ENCODE measurements at regions not wholly inside any gene's neighbourhood (a gene's known extent, or its start where the extent isn't known, plus 50 kb on each side); places are given as distances from the start of the nearest gene placed in this dataset.

DNA sequence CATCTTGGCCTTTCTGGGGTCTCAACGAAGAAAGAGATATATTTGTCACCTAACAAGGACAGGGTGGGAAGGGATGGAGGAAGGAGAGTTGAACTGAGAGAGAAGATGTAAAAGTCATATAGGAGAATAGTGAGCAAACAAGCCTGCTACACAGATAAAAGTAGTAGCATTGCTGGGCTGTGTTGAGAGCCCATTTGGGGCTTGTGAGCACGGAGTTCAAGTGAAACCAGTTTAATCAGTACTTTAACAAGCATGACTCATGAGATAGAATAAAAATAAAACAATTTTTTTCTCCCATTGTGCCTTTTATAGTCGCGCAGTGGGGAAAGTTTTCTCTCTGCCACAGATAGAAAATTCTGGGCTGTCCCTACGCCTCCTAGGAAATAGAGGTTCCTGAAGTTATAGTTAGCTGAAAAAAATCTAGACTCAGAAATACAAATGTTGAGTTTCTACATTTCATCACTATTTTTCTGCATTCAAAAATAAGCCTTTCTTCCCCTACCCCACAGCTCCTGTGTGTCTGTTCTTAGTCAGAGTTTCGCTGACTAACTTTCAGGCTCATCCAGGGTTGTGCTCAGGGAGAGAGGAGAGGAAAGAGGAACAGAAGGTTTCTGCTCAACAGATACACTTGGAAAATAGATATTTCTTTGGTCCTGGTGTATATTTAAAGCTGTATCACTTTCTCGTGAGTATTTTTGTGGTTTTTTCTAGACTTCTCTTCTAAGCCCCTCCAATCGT, 395.8 kb upstream of the ADAMTSL1 start:
- DNase-seq: no peak

DNA sequence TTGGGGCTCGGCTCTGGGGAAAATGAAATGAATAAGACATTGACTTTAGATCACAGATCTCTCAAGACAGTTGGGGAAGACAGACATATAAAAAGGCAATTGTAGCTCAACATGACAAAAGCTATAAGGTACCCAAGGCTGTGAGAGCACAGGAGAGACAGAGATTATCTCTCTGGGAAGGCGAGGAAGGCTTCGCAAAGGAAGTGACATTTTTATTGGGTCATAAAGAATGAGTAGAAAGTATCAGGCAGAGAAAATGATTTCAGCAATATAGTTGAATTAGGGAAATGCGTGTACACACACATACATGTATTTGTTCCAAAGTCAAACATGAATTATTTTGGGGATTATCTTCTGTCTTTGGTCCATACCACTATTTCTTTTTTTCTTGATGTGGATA, 381.8 kb upstream of the ADAMTSL1 start:
- no peak for DNase-seq

GRCh38 chr9:18106006-18106560, 367.9 kb upstream of the ADAMTSL1 start:
- no peak for DNase-seq

GRCh38 chr9:18109675-18110074, 364.3 kb upstream of the ADAMTSL1 start:
- no peak for DNase-seq

- no peak for DNase-seq
Observed at GRCh38 chr9:18111146-18111545, 362.8 kb upstream of the ADAMTSL1 start.

DNA sequence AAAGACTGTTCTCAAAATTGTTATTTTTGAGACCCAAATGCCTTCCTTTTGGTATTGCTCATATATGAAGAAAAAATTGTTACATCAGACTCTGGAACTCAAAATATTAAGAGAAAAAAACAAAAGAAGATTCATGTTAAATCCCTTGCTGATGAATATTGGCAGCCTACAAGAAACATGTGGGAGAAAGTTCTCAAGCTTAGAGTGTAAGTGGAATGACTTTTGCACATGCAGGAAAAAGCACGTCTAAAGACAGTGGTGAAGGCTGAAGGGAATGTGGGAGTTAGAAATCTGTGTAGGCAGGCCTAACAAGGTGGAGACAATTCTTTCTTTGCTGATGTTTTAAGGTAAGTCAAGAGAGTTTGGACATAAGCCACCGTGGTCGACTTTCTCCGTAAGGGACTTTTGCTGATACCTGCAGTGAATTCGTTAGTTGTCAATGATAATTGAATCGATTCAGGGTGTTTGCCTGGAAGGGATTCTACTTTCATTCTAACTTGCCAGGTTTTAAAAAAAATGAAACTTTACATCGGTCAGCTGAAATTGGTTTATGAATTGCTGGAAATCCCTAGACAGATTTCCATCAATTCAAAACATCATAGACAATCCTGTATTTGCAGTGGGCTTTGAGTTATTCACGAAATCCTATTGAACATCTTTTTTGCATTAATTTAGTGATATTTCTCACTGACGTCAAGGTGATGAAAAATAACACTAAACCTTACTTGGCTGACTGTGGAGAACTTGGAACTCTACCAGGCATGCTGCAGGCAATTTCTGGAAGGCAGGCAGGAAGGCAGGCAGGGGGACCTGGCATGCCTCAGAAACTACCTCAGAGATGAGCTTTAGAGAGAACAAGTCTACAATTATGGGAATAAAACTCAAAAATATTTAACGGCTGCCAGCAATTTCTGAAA, 359.1 kb upstream of the ADAMTSL1 start:
- no peak for DNase-seq

- DNase-seq: no peak
Observed at GRCh38 chr9:18118268-18118667, 355.7 kb upstream of the ADAMTSL1 start.

GRCh38 chr9:18122171-18122570, 351.8 kb upstream of the ADAMTSL1 start:
- DNase-seq: no peak

DNA sequence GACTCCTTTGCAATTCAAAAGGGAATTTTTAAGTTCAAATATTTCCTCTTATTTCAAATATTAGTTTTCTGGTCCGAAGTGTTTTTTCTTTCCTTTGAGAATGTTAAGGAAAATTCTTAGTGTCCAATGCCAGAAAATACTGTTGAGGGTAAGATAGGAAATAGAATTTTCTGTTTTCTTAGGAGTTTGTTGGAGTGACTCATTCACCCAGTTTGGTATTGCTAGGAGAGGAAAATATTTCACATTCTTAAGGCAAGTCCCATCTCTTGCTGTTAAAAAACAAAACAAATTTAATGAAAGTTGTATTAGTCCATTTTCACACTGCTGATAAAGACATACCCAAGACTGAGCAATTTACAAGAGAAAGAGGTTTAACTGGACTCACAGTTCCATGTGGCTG, 349.2 kb upstream of the ADAMTSL1 start:
- DNase-seq: no peak

DNA sequence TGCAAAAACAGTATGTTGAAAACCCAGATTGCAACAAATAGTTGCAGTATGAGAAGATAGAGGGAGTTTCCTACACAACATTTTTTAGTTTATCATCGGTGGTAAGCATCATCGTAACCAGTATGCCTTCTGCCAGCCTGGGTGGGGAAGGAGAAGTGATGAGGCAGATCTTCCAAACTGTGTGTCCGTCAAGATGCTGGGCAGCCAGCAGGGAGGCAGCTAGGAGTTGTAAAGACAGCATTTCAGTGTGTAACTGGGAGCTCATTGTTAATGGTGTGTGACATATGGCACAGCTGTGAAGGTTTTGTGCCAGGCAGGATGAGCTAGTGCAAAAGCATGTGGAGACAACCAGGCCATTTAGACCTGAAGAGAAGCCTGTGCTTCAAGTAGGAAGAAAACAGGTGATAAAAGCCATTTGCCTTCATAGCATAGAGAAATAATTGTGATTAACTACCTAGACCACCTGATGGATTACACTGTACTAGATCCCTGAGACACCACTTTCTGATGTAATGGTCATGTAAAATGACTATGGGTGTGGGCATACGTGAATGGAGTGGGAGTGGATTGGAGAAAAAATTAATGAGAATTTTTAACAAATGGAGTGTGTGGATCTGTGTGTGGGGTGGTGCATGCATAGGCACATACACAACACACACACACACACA, 347.0 kb upstream of the ADAMTSL1 start:
- DNase-seq: no peak

- DNase-seq: no peak
Observed at GRCh38 chr9:18127499-18127875, 346.5 kb upstream of the ADAMTSL1 start.

DNA sequence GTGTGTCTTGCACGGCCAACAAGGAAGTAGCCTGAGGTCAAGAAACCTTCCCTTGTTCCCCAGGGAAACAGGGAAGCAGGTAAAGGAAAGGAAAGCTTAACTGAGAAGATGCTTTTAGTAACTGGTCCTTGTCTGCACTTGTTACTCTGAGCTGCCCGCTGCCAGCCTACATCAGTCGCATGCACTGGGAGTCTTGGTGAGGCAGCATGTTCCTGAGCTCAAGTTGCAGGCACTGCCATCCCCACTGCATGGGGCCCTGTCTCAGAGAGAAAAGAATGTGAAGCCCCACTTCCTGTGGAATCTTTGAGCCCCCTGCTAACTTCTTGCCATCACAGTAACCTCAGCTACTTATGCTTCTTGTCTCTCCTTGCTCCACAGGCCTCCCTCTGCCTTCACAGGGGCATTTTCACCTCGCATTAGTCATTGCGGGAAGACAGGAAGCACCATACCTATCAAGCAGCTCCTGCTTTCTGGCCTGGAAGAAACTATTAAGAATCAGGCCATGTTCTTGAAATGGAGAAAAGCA, 344.1 kb upstream of the ADAMTSL1 start:
- DNase-seq: no peak

- DNase-seq: no peak
Observed at GRCh38 chr9:18136354-18136994, 337.5 kb upstream of the ADAMTSL1 start.

DNA sequence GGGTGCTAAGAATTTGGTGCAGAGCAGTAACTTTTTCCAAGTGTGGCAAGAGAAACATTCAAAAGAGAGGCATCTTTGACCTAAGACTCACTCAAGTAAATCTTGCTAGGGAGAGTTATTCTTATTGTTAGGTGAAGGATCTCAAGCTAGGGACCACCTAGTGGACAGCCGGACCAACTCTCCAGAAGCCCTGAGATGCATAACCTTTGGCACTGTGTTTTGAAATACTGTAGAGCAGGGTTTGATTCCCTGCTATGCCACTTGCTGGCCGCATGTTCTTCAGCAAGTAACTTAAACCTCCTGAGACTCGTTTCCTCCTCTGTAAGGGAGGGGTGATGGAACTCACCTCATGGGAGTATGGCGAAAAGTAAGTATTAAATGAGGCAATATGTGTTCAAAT, 336.1 kb upstream of the ADAMTSL1 start:
- no peak for DNase-seq

GRCh38 chr9:18138656-18139055, 335.3 kb upstream of the ADAMTSL1 start:
- no peak for DNase-seq

DNA sequence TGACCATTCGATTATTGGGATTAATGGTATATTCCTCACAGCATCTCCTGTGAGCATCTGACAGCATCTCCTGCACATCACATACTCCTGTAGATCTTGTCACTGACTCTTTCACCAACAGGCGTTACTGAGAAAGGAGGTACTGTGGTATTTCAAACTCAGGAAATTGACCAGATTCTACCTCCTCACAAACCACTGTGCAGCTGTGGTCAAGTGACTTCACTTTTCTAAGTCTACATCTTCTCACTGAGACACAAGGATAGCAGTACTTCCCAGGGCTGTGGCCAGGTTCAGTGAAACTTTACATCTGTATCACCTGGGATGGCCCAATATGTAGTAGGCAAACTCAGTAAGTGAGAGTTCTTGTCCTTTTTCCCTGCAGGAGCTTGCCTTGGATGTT, 332.3 kb upstream of the ADAMTSL1 start:
- no peak for DNase-seq

DNA sequence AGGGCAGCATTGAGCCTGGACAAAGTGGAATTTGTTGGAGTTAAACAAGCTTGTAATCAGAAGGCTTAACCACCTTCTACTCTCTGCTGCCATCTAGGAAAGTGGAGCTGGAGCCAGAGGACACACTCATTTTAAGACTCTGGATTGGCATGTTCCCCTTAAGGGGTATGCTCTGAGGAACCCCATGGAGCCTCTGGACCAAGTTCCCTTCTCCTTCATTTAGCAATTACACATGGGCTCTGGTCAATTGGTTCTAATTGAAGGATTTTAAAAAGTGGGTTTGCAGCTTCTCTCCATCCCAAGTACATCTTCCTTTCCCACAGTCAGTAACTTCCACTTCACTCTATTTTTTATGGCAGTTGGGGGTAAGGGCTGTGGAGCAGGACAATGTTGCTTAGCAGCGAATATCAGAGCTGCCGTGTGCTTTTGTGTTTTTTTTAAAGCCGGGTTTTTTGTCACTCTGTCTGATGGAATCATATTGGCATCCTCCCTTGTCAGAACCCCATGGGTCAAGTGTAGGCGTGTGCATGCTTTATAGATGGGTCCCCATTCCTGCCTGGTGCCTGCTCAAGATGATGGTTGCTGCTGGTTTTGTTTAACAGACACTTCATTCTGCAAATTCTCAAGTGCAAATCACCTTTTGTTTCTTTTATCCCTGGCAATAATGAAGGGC, 330.7 kb upstream of the ADAMTSL1 start:
- no peak for DNase-seq

DNA sequence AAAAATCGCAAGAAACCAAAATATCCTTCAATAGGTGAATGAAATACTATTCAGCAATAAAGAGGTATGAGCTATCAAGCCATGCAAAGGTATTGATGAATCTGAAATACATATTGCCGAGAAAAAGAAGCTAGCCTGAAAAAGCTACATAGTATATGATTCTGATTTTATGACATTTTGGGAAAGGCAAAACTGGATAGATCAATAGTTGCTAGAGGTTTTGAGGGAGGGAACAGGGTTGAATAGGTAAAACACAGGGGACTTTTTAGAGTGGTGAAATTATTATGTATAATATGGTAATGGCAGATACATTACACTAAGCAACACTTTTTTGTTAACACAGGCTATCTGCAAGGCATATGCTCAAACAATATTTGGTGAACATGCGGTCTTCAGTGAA, 327.6 kb upstream of the ADAMTSL1 start:
- no peak for DNase-seq

DNA sequence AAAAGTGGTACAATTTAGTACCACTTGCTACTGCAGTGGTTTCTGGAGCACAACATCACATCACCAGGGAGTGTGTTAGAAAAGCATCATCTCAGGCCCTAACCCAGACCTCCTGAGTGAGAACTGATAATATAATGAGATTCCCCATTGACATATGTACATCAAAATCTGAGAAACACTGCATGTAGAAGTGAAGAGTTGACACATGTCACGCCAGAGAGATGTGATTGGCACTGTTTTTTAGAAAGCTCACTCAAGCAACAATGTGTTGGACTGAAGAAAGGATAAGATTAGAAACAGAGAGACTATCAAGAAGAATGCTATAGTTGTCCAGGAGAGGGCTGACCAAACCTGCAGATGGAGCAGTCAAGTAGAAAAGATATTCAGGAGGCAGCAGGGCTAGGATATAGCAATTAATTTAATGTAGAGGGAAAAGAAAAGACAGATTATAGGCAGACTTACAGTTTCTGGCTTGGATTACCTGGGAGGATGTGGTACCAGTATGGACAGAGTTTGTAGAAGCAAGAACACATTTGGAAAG, 324.4 kb upstream of the ADAMTSL1 start:
- DNase-seq: no peak

GRCh38 chr9:18154661-18155060, 319.3 kb upstream of the ADAMTSL1 start:
- no peak for DNase-seq

DNA sequence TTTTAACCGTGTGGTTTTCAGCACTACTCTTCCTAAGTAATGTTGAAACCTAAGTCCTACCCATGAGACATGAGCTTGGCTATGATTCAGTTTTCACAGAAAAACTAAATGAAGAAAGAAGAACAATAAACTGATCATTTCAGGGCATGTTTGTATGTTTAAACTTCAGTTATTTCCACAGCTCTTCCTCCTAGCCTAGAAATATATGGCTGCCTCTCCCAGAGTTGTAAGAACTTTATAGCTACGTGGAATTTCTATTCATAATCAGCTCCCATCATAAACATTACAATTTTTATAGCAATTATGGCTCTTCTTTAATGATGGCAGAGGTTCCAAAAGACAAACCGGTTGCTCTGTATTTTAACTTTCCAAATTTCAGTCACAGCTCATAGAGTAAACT, 314.7 kb upstream of the ADAMTSL1 start:
- DNase-seq: no peak

GRCh38 chr9:18163146-18163545, 310.8 kb upstream of the ADAMTSL1 start:
- no peak for DNase-seq

Data from CD4-positive, alpha-beta T cell treated with Interleukin-10 for 1 hour (primary cell).